ENCODE measurements at regions not wholly inside any gene's neighbourhood (a gene's known extent, or its start where the extent isn't known, plus 50 kb on each side); places are given as distances from the start of the nearest gene placed in this dataset.

DNA sequence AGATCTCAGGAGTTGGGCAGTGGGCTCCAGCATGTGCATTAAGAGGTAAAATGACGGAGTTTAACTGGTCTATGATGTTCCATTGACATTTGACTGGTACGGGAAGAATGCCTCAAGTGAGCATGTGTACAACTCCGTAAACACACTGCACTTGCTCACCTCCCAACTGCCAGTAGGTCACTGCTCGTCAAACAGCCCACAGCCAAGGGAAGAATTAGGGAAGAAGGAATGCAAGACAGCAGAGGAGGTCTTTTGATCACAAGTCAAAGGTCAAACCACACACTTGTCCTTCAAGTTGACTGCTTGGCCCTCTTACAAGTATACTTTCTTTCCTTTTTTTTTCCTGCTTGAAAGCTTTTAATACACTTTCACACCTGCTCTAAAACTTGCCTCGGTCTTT is 236.7 kb downstream of the B3GLCT start:
- H3K9me3 Mint-ChIP-seq: peaks cover 0 to 6% (median 0%) of the 10 kb centered on the region in 7 donors
- no peak overlapping the region for H2AFZ ChIP-seq (ENCODE audit: insufficient read depth, low read depth, low read length, poor library complexity, severe bottlenecking)
- H4K20me1 ChIP-seq (ENCODE audit: insufficient read depth, low read length): no peaks in the 10 kb centered on the region
- H3K27ac Mint-ChIP-seq: no peak overlapping the region
- H3K79me2 ChIP-seq (ENCODE audit: insufficient read depth, low read length): no peaks in the 10 kb centered on the region
- H3K4me3 ChIP-seq (replicated peaks in 1 of 3; ENCODE audit: low read depth in 2 of 3, low read length in 3 of 3): no peak overlapping the region
- TF ChIP-seq, protein P1, sequence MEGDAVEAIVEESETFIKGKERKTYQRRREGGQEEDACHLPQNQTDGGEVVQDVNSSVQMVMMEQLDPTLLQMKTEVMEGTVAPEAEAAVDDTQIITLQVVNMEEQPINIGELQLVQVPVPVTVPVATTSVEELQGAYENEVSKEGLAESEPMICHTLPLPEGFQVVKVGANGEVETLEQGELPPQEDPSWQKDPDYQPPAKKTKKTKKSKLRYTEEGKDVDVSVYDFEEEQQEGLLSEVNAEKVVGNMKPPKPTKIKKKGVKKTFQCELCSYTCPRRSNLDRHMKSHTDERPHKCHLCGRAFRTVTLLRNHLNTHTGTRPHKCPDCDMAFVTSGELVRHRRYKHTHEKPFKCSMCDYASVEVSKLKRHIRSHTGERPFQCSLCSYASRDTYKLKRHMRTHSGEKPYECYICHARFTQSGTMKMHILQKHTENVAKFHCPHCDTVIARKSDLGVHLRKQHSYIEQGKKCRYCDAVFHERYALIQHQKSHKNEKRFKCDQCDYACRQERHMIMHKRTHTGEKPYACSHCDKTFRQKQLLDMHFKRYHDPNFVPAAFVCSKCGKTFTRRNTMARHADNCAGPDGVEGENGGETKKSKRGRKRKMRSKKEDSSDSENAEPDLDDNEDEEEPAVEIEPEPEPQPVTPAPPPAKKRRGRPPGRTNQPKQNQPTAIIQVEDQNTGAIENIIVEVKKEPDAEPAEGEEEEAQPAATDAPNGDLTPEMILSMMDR (IDR thresholded peaks at IDR 0.05): no peak
- no peak overlapping the region for H3K27ac ChIP-seq (ENCODE audit: low read depth in 1 of 2, low read length in 2 of 2)
- H3K9ac ChIP-seq (ENCODE audit: insufficient read depth, low read length, poor library complexity, severe bottlenecking): no peak overlapping the region
- H3K4me2 ChIP-seq (replicated peaks; ENCODE audit: extremely low read depth, low read length, poor library complexity, severe bottlenecking): no peak overlapping the region
- H3K4me3 Mint-ChIP-seq: no peak overlapping the region
- 100% methylated on average over 1 of the region's 5 CpGs for WGBS (ENCODE audit: insufficient coverage)
- no peaks in the 10 kb centered on the region for H3K36me3 Mint-ChIP-seq
- intact Hi-C loops (cut with micrococcal nuclease): no loop called here
- peaks cover 3 to 10% (median 7%) of the 10 kb centered on the region in 3 donors for H3K27me3 Mint-ChIP-seq (ENCODE audit: low read depth in 3 of 3)
- no peak for DNase-seq
- no peaks in the 10 kb centered on the region for H3K9me3 ChIP-seq (replicated peaks in 1 of 2; ENCODE audit: control insufficient read depth in 1 of 2, insufficient read depth in 1 of 2, low read length in 2 of 2)
- no peaks in the 10 kb centered on the region for H3K36me3 ChIP-seq (replicated peaks in 1 of 2; ENCODE audit: control insufficient read depth in 1 of 2, insufficient read depth in 2 of 2, low read length in 2 of 2)
- peaks cover 1% of the 10 kb centered on the region for H3K4me1 Mint-ChIP-seq
- no peaks in the 10 kb centered on the region for H3K4me1 ChIP-seq (ENCODE audit: control insufficient read depth in 1 of 2, insufficient read depth in 2 of 2, low read length in 2 of 2)
- H3K27me3 ChIP-seq (ENCODE audit: control insufficient read depth in 2 of 2, insufficient read depth in 2 of 2, low read length in 2 of 2): no peaks in the 10 kb centered on the region

DNA sequence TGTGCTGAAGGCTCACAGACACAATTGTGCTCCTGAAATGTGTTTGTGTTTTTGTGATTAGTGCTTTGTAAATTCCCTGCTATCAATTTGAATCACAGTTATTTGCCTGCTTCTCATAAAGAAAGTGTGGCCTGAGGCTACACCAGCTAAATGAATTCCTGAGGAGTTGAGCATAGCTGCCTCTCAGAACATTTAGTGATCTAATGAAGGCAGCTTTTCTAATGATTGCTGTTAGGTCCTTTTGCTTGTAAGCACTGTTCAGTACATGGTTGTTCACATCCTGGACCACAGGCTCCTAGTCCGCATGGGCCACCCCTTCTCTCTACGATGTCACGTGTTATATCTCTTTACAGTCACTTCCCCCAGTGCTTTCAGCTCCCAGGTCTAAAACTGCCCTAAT is 238.2 kb downstream of the B3GLCT start:
- Histone ChIP-seq H3K9ac (ENCODE audit: insufficient read depth, low read length, poor library complexity, severe bottlenecking) (no peak overlapping the region), H3K79me2 (ENCODE audit: insufficient read depth, low read length) (no peaks in the 10 kb centered on the region), H2AFZ (ENCODE audit: insufficient read depth, low read depth, low read length, poor library complexity, severe bottlenecking) (no peak overlapping the region), H3K4me1 (ENCODE audit: control insufficient read depth in 1 of 2, insufficient read depth in 2 of 2, low read length in 2 of 2) (no peaks in the 10 kb centered on the region), H3K27ac (ENCODE audit: low read depth in 1 of 2, low read length in 2 of 2) (no peak overlapping the region), H4K20me1 (ENCODE audit: insufficient read depth, low read length) (no peaks in the 10 kb centered on the region), H3K27me3 (ENCODE audit: control insufficient read depth in 2 of 2, insufficient read depth in 2 of 2, low read length in 2 of 2) (no peaks in the 10 kb centered on the region), H3K36me3 (replicated peaks in 1 of 2; ENCODE audit: control insufficient read depth in 1 of 2, insufficient read depth in 2 of 2, low read length in 2 of 2) (no peaks in the 10 kb centered on the region), H3K4me3 (replicated peaks in 1 of 3; ENCODE audit: low read depth in 2 of 3, low read length in 3 of 3) (no peak overlapping the region), H3K4me2 (replicated peaks; ENCODE audit: extremely low read depth, low read length, poor library complexity, severe bottlenecking) (no peak overlapping the region), H3K9me3 (replicated peaks in 1 of 2; ENCODE audit: control insufficient read depth in 1 of 2, insufficient read depth in 1 of 2, low read length in 2 of 2) (no peaks in the 10 kb centered on the region)
- H3K36me3 Mint-ChIP-seq: no peaks in the 10 kb centered on the region
- no peak overlapping the region for H3K27ac Mint-ChIP-seq
- TF ChIP-seq, protein P1 (IDR thresholded peaks at IDR 0.05): no peak
- no peak for DNase-seq
- intact Hi-C loops (cut with micrococcal nuclease): no loop called here
- WGBS (ENCODE audit: insufficient coverage): 92% methylated on average over 3 of the region's 3 CpGs
- H3K4me1 Mint-ChIP-seq: peaks cover 1% of the 10 kb centered on the region
- H3K27me3 Mint-ChIP-seq (ENCODE audit: low read depth in 3 of 3): peaks cover 3 to 14% (median 7%) of the 10 kb centered on the region in 3 donors
- H3K9me3 Mint-ChIP-seq: peaks cover 0 to 9% (median 0%) of the 10 kb centered on the region in 7 donors
- no peak overlapping the region for H3K4me3 Mint-ChIP-seq
